IPS DF 4.7 (cell line): ENCODE measurements at regions not wholly inside any gene's neighbourhood (a gene's known extent, or its start where the extent isn't known, plus 50 kb on each side); places are given as distances from the start of the nearest gene placed in this dataset.
"Not testable (repeated sequence)": the region's sequence is repeated elsewhere in the genome, so short reads cannot be mapped to it uniquely, and the experiment has no call there.

Experiments used
- DNase-seq: peaks from one replicate; pipeline ENCODE4 v3.0.0-alpha.2; 2013; ENCODE audit warnings: low spot score; ENCODE audit errors: extremely low read depth

GRCh38 chr2:234406085-234406484 lies 90.8 kb downstream of the ARL4C start:
- no peak for DNase-seq

GRCh38 chr2:234405462-234405861 lies 91.4 kb downstream of the ARL4C start:
- DNase-seq = no peak

- DNase-seq = no peak
These were observed 91.9 kb downstream of the ARL4C start for GRCh38 chr2:234404957-234405356.

GRCh38 chr2:234403751-234404150 lies 93.1 kb downstream of the ARL4C start:
- no peak for DNase-seq

- no peak for DNase-seq
These were observed 93.8 kb downstream of the ARL4C start for GRCh38 chr2:234403074-234403473.

GRCh38 chr2:234401426-234401825 lies 95.5 kb downstream of the ARL4C start:
- no peak for DNase-seq

- DNase-seq = no peak
These were observed 97.2 kb downstream of the ARL4C start for GRCh38 chr2:234399451-234400246.

- no peak for DNase-seq
These were observed 98.3 kb downstream of the ARL4C start for GRCh38 chr2:234398531-234398930.

- DNase-seq = no peak
These were observed 100.9 kb downstream of the ARL4C start for GRCh38 chr2:234395891-234396420.

- DNase-seq = no peak
These were observed 102.4 kb downstream of the ARL4C start for GRCh38 chr2:234394450-234394849.

- DNase-seq = no peak
These were observed 103.5 kb downstream of the ARL4C start for GRCh38 chr2:234393354-234393753.

- no peak for DNase-seq
These were observed 104.8 kb downstream of the ARL4C start for GRCh38 chr2:234392041-234392615.

GRCh38 chr2:234391625-234392024 lies 105.3 kb downstream of the ARL4C start:
- no peak for DNase-seq

GRCh38 chr2:234389661-234390060 lies 107.2 kb downstream of the ARL4C start:
- not testable (repeated sequence) for DNase-seq

- no peak for DNase-seq
These were observed 108.3 kb downstream of the ARL4C start for GRCh38 chr2:234388591-234388990.

- DNase-seq = no peak
These were observed 109.9 kb downstream of the ARL4C start for GRCh38 chr2:234386971-234387370.

- no peak for DNase-seq
These were observed 114.8 kb downstream of the ARL4C start for GRCh38 chr2:234382131-234382530.

GRCh38 chr2:234378958-234379357 lies 117.9 kb downstream of the ARL4C start:
- not testable (repeated sequence) for DNase-seq

GRCh38 chr2:234378440-234378839 lies 118.4 kb downstream of the ARL4C start:
- no peak for DNase-seq

- DNase-seq = no peak
These were observed 119.0 kb downstream of the ARL4C start for GRCh38 chr2:234377761-234378391.

- no peak for DNase-seq
These were observed 120.7 kb downstream of the ARL4C start for GRCh38 chr2:234376229-234376628.

- DNase-seq = no peak
These were observed 121.6 kb downstream of the ARL4C start for GRCh38 chr2:234375176-234375880.
